GM12878 (cell line): ENCODE measurements at regions not wholly inside any gene's neighbourhood (a gene's known extent, or its start where the extent isn't known, plus 50 kb on each side); places are given as distances from the start of the nearest gene placed in this dataset.

ENCODE experiments used
- ATAC-seq: fragments of 200-7000 bp; cut with Tn5 transposase; 3 replicates; pipeline ENCODE4 v1.9.1; 2020; ENCODE audit warnings: mild to moderate bottlenecking, moderate library complexity
- BruUV-seq: library from RNA; stranded (reverse); fragments of 400-500 nt; replicated peaks from 2 replicates; lab custom pipeline; 2021; lab: Mats Ljungman, UMichigan
- CTCF ChIA-PET: fragments of 300-600 bp; sonication (Branson Sonifier 250); formaldehyde crosslinking; extraction: SDS; loops from one replicate; lab custom pipeline; 2021; ENCODE audit warnings: inconsistent platforms; lab: Yijun Ruan, JAX
- POLR2A ChIA-PET: fragments of 350-600 bp; formaldehyde crosslinking; extraction: SDS; loops from one replicate; lab custom pipeline; 2021; ENCODE audit warnings: inconsistent platforms; lab: Charles Lee
- RAD21 ChIA-PET: fragments of 300-600 bp; sonication (Branson Sonifier 250); formaldehyde crosslinking; loops from one replicate; lab custom pipeline; 2023; ENCODE audit warnings: antibody characterized with exemption; ENCODE audit not compliant: unreplicated experiment; lab: Charles Lee
- SMC1A ChIA-PET: fragments of 300-600 bp; sonication (Branson Sonifier 250); formaldehyde crosslinking; loops from one replicate; lab custom pipeline; 2023; ENCODE audit not compliant: unreplicated experiment, uncharacterized antibody; lab: Charles Lee
- DNase-seq: peaks from one replicate; pipeline ENCODE4 v3.0.0-alpha.2; 2011; ENCODE audit warnings: low read depth, low spot score
- FAIRE-seq: peaks from 3 replicates; lab custom pipeline; 2011; peaks lifted over from hg19 to GRCh38; lab: Jason Lieb, UNC
- H2AFZ ChIP-seq: 2 replicates; pipeline ENCODE4 v1.6.0; 2011; ENCODE audit warnings: low read depth, low read length, control low read depth; ENCODE audit not compliant: control insufficient read depth
- H3K27ac ChIP-seq: 2 replicates; pipeline ENCODE4 v1.5.1; 2011; ENCODE audit warnings: control low read depth; ENCODE audit not compliant: control insufficient read depth, insufficient read depth
- H3K27me3 ChIP-seq, 2 experiments: replicated peaks in 1 of 2; 2 replicates each; pipeline versions ENCODE4 v1.6.0 to v1.6.1; 2011; ENCODE audit warnings: low read length in 1 of 2; ENCODE audit not compliant: control insufficient read depth in 2 of 2, insufficient read depth in 2 of 2
- H3K36me3 ChIP-seq, 2 experiments: 2 replicates each; pipeline ENCODE4 v1.5.1; 2011; ENCODE audit warnings: low read length in 1 of 2; ENCODE audit not compliant: control insufficient read depth in 2 of 2, insufficient read depth in 2 of 2
- H3K4me1 ChIP-seq: 2 replicates; pipeline ENCODE4 v1.6.1; 2011; ENCODE audit warnings: mild to moderate bottlenecking, low read length, moderate library complexity, mixed read lengths; ENCODE audit not compliant: control insufficient read depth, insufficient read depth
- H3K4me2 ChIP-seq: 2 replicates; pipeline ENCODE4 v1.6.0; 2011; ENCODE audit warnings: control low read depth; ENCODE audit not compliant: control insufficient read depth, insufficient read depth
- H3K4me3 ChIP-seq: fragments of 200-600 bp; sonication (generic); 2 replicates; pipeline ENCODE4 v1.5.1; 2016
- H3K79me2 ChIP-seq: 2 replicates; pipeline ENCODE4 v1.6.0; 2011; ENCODE audit warnings: low read length; ENCODE audit not compliant: control insufficient read depth, insufficient read depth
- H3K9ac ChIP-seq: 2 replicates; pipeline ENCODE4 v1.8.0; 2011; ENCODE audit warnings: low read length, control low read depth, mixed read lengths; ENCODE audit not compliant: control insufficient read depth, insufficient read depth
- H3K9me3 ChIP-seq: replicated peaks from 3 replicates; pipeline ENCODE4 v1.5.1; 2011; ENCODE audit warnings: mild to moderate bottlenecking, low read length; ENCODE audit not compliant: control insufficient read depth, insufficient read depth
- H4K20me1 ChIP-seq: 2 replicates; pipeline ENCODE4 v1.6.0; 2011; ENCODE audit not compliant: control insufficient read depth, insufficient read depth
- CHD2 ChIP-seq: IDR thresholded peaks from 2 replicates; pipeline ENCODE4 v1.6.1; 2011; ENCODE audit warnings: low read depth, low read length, improper control_type of control experiment, borderline replicate concordance
- HDAC2 ChIP-seq: fragments of 200-600 bp; sonication (generic); IDR thresholded peaks from 2 replicates; pipeline ENCODE4 v1.6.1; 2017
- MEF2A ChIP-seq: IDR thresholded peaks from 2 replicates; pipeline ENCODE4 v1.6.1; 2011; ENCODE audit warnings: low read depth, mild to moderate bottlenecking, low read length, moderate library complexity; ENCODE audit not compliant: insufficient read depth
- ZNF274 ChIP-seq: IDR thresholded peaks from one replicate; pipeline ENCODE4 v1.8.0; 2011; ENCODE audit not compliant: insufficient read length, insufficient read depth
- WGBS: methylation state at CpG from one replicate; pipeline ENCODE4 v1.1.6; 2016; ENCODE audit warnings: low lambda C conversion rate; ENCODE audit not compliant: insufficient replicate concordance, insufficient coverage; ENCODE audit errors: missing lambda C conversion rate; 5-methylcytosine and 5-hydroxymethylcytosine counted together
- in situ Hi-C: fragments of 300-500 bp; cut with MboI; formaldehyde crosslinking; loops from 9 replicates; pipeline ENCODE4 v1.14.3; 2018; ENCODE audit warnings: mixed read lengths
- intact Hi-C: fragments of 100-400 bp; cut with micrococcal nuclease; formaldehyde crosslinking; loops from one replicate; pipeline ENCODE4 v1.14.2; 2022; ENCODE audit not compliant: unreplicated experiment
- TF ChIP-seq, protein P1 (sequence below): fragments of 450-650 bp; formaldehyde crosslinking; IDR thresholded peaks from 2 replicates; pipeline ENCODE4 v1.5.0; 2022; ENCODE audit warnings: mild to moderate bottlenecking, missing genetic modification characterization

GRCh38 chr14:37874429-37875109 is 279.1 kb downstream of the TTC6 start (continued):
- TF ChIP-seq CHD2: no peak
- no peak for TF ChIP-seq HDAC2
- no peak for TF ChIP-seq ZNF274

- H3K36me3 ChIP-seq: no peaks in the 10 kb centered on the region
- in situ Hi-C loops: no loop called here
- intact Hi-C loops: no loop called here
- FAIRE-seq: no peak
- ChIA-PET SMC1A (interaction anchor here (1.1 kb wide), 1 partner anchor 15 kb away, joined by 3 read pairs; no protein-coding TSS in a partner anchor), POLR2A (no interaction called here), CTCF (interaction anchor here (0.6 to 1.5 kb wide), 2 partner anchors 13 to 162 kb away, joined by 3 to 5 read pairs; no protein-coding TSS in a partner anchor), RAD21 (no interaction called here)
- ATAC-seq: no peak
- no peak overlapping the region for H3K4me3 ChIP-seq
- no TSS peak for BruUV-seq
- no peaks in the 10 kb centered on the region for H3K27me3 ChIP-seq
- H3K9ac ChIP-seq: no peak overlapping the region
- H4K20me1 ChIP-seq: no peaks in the 10 kb centered on the region
- H3K4me1 ChIP-seq: no peaks in the 10 kb centered on the region
- no peak for TF ChIP-seq MEF2A
- TF ChIP-seq, protein P1, sequence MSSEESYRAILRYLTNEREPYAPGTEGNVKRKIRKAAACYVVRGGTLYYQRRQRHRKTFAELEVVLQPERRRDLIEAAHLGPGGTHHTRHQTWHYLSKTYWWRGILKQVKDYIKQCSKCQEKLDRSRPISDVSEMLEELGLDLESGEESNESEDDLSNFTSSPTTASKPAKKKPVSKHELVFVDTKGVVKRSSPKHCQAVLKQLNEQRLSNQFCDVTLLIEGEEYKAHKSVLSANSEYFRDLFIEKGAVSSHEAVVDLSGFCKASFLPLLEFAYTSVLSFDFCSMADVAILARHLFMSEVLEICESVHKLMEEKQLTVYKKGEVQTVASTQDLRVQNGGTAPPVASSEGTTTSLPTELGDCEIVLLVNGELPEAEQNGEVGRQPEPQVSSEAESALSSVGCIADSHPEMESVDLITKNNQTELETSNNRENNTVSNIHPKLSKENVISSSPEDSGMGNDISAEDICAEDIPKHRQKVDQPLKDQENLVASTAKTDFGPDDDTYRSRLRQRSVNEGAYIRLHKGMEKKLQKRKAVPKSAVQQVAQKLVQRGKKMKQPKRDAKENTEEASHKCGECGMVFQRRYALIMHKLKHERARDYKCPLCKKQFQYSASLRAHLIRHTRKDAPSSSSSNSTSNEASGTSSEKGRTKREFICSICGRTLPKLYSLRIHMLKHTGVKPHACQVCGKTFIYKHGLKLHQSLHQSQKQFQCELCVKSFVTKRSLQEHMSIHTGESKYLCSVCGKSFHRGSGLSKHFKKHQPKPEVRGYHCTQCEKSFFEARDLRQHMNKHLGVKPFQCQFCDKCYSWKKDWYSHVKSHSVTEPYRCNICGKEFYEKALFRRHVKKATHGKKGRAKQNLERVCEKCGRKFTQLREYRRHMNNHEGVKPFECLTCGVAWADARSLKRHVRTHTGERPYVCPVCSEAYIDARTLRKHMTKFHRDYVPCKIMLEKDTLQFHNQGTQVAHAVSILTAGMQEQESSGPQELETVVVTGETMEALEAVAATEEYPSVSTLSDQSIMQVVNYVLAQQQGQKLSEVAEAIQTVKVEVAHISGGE (CRISPR knock-in tag): no peak
- 4% methylated on average over 1 of the region's 1 CpG for WGBS
- H3K4me2 ChIP-seq: no peak overlapping the region
- no peaks in the 10 kb centered on the region for H3K9me3 ChIP-seq
- H2AFZ ChIP-seq: no peak overlapping the region
- no peaks in the 10 kb centered on the region for H3K79me2 ChIP-seq
- no peak overlapping the region for H3K27ac ChIP-seq
- DNase-seq: no peak
Observed at GRCh38 chr14:37888234-37888633, 292.8 kb downstream of the TTC6 start.
